ENCODE measurements at regions not wholly inside any gene's neighbourhood (a gene's known extent, or its start where the extent isn't known, plus 50 kb on each side); places are given as distances from the start of the nearest gene placed in this dataset.

DNA sequence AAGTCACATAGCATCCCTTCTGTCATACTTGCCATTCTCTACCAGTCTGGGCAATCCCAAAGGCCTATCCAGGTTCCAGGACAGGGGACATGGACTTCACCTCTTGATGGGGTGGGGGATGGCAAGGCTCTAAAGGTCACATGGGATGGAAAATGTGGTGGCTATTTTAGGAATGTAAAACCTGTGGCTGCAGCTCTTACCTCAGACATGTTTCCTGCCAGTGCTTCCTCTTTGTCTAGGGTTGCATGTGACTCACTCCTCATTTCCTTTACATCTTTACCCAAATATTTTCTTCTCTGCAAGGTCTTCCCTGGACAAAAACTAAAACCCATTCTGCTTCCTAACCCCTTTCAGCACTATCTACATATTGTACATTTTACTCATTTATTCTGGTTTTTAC lies 135.7 kb downstream of the BTBD3 start:
- TF ChIP-seq POLR2A (IDR thresholded peaks at IDR 0.05; ENCODE audit: low read depth, low read length) = no peak
- TF ChIP-seq POLR2AphosphoS5 (IDR thresholded peaks at IDR 0.05; ENCODE audit: low read depth, low read length) = no peak
- TF ChIP-seq PAX5 (IDR thresholded peaks at IDR 0.05; ENCODE audit: insufficient read depth, low read length, severe bottlenecking) = no peak

Data from GM12891 (cell line).